Stomach (tissue), 8 donors: ENCODE measurements at regions not wholly inside any gene's neighbourhood (a gene's known extent, or its start where the extent isn't known, plus 50 kb on each side); places are given as distances from the start of the nearest gene placed in this dataset.
A peak's percentile ranks its signal among the peaks of the same experiment; 100 is the strongest.

Source experiments
- DNase-seq, 2 donors: peaks; one replicate each; pipeline versions ENCODE4 v3.0.0 to v3.0.0-alpha.2; 2013 to 2019
- H3K27ac ChIP-seq, 5 donors: fragments of 200-600 bp in 4 of 5; sonication (generic) in 4 of 5; one replicate each; pipeline ENCODE4 v1.5.1; 2013 to 2019; ENCODE audit warnings: mild to moderate bottlenecking in 1 of 5, moderate library complexity in 1 of 5
- H3K27me3 ChIP-seq, 3 donors: fragments of 200-600 bp; sonication (generic); one replicate each; pipeline ENCODE4 v1.5.1; 2017 to 2019; ENCODE audit warnings: mixed run types in 1 of 3
- H3K36me3 ChIP-seq, 4 donors: fragments of 200-600 bp; sonication (generic); 1 replicate in 3 of 4; 2 replicates in 1 of 4; pipeline ENCODE4 v1.5.1; 2016 to 2019
- H3K4me1 ChIP-seq, 4 donors: fragments of 200-600 bp; sonication (generic); one replicate each; pipeline ENCODE4 v1.5.1; 2016 to 2019
- H3K4me3 ChIP-seq, 4 donors: fragments of 200-600 bp; sonication (generic) in 3 of 4; one replicate each; pipeline ENCODE4 v1.5.1; 2016 to 2019; ENCODE audit warnings: mild to moderate bottlenecking in 1 of 4
- H3K9me3 ChIP-seq, 4 donors: fragments of 200-600 bp; sonication (generic); one replicate each; pipeline ENCODE4 v1.5.1; 2016 to 2019
- CTCF ChIP-seq, 7 experiments: fragments of 450-650 bp in 4 of 7; fragments of 200-600 bp in 3 of 7; sonication (generic) in 3 of 7; IDR thresholded peaks; one replicate each; pipeline ENCODE4 v1.5.1; 2016 to 2019; ENCODE audit warnings: antibody characterized with exemption in 7 of 7, control low read depth in 2 of 7, mild to moderate bottlenecking in 1 of 7
- EP300 ChIP-seq: sonication (generic); formaldehyde crosslinking; IDR thresholded peaks from one replicate; pipeline ENCODE4 v1.6.1; 2017; ENCODE audit warnings: antibody characterized with exemption
- POLR2A ChIP-seq, 4 donors: fragments of 450-650 bp; IDR thresholded peaks; one replicate each; pipeline ENCODE4 v1.6.1; 2016; ENCODE audit warnings: antibody characterized with exemption in 4 of 4, control low read depth in 2 of 4, mild to moderate bottlenecking in 1 of 4, moderate library complexity in 1 of 4
- POLR2AphosphoS5 ChIP-seq, 3 donors: sonication (generic); formaldehyde crosslinking; IDR thresholded peaks; one replicate each; pipeline ENCODE4 v1.6.1; 2016; ENCODE audit warnings: antibody characterized with exemption in 3 of 3
- WGBS, 5 donors: extraction: QIAGEN DNeasy Blood & Tissue Kit in 3 of 5; methylation state at CpG; one replicate each; pipeline versions ENCODE4 v1.1.5 to v1.1.7; 2013 to 2018; 5-methylcytosine and 5-hydroxymethylcytosine counted together
- intact Hi-C: fragments of 100-400 bp; cut with DNase I; formaldehyde crosslinking; loops from one replicate; pipeline ENCODE4 v1.15.1; 2023; ENCODE audit warnings: low total_unique reads
- small RNA-seq, 4 donors: library from RNA; depleted of rRNA; stranded (forward); fragments of <200 nt; gene quantifications; one replicate each; pipeline ENCODE3, GENCODE V24; 2016
- donor health status: healthy with polysubstance abuse.
- donor health status: Bipolar disorder and iron deficiency.
- donor health status: healthy.

- no peaks in the 10 kb centered on the region for H3K27me3 ChIP-seq
- no peak overlapping the region for H3K27ac ChIP-seq
- no peaks in the 10 kb centered on the region for H3K9me3 ChIP-seq
- no peak overlapping the region for H3K4me3 ChIP-seq
- H3K4me1 ChIP-seq, result no peaks in the 10 kb centered on the region
- DNase-seq, result no peak
- intact Hi-C loops, result loop anchor here (10.0 kb wide), 1 partner anchor 830 kb away; no protein-coding TSS in a partner anchor
- TF ChIP-seq POLR2AphosphoS5 (IDR thresholded peaks at IDR 0.05) (no peak), EP300 (no peak), CTCF (IDR thresholded peaks at IDR 0.05) (no peak), POLR2A (IDR thresholded peaks at IDR 0.05) (no peak)
- H3K36me3 ChIP-seq, result no peaks in the 10 kb centered on the region
- 61 to 78% (median 68%) methylated on average over 3 of the region's 3 CpGs for WGBS, 5 donors
Observed at GRCh38 chr10:85544956-85545355, 821.6 kb downstream of the GRID1 start.

- no peak for TF ChIP-seq POLR2AphosphoS5 (IDR thresholded peaks at IDR 0.05)
- no peak for TF ChIP-seq POLR2A (IDR thresholded peaks at IDR 0.05)
- no peak for TF ChIP-seq EP300
- TF ChIP-seq CTCF (IDR thresholded peaks at IDR 0.05), result no peak
- Histone ChIP-seq H3K36me3 (no peaks in the 10 kb centered on the region), H3K4me3 (no peak overlapping the region), H3K9me3 (no peaks in the 10 kb centered on the region), H3K27ac (no peak overlapping the region), H3K27me3 (no peaks in the 10 kb centered on the region), H3K4me1 (no peaks in the 10 kb centered on the region)
- 48 to 67% (median 60%) methylated on average over 4 of the region's 4 CpGs for WGBS, 5 donors
- DNase-seq, result no peak
- intact Hi-C loops, result loop anchor here (10.0 kb wide), 1 partner anchor 829 kb away; no protein-coding TSS in a partner anchor
Observed at GRCh38 chr10:85545874-85546273, 820.7 kb downstream of the GRID1 start.

DNA sequence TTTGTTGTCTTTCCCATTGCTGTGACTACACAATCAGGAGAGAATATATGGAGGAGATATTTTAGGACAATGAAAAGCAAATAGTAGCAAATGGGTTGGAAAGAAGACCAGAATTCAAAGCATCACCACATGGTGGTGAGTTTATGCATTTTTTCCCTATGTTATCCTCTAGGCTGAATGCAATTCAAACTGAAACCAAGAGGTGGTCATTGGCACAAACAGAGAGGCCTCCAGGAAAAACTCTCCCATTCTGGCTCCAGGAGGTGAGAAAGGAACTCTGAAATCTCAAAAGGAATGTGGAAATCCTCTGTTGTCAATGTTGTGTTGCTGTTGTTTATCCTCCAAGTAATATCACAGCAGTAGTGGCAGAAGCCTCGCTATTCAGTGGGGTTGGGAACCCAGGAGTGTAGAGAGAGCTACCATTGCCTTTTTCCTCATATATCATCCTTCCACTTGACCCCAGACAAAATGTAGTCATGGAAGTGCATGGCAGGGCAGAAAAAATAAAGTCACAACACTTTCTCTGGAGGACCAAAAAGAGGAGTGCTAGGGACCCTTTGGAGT, 819.1 kb downstream of the GRID1 start:
- intact Hi-C loops, result loop anchor here (10.0 kb wide), 1 partner anchor 827 kb away; no protein-coding TSS in a partner anchor
- no peaks in the 10 kb centered on the region for H3K4me1 ChIP-seq
- no peak for DNase-seq
- H3K36me3 ChIP-seq, result no peaks in the 10 kb centered on the region
- H3K4me3 ChIP-seq, result no peak overlapping the region
- no peaks in the 10 kb centered on the region for H3K9me3 ChIP-seq
- no peak for TF ChIP-seq POLR2AphosphoS5 (IDR thresholded peaks at IDR 0.05)
- TF ChIP-seq EP300, result no peak
- TF ChIP-seq CTCF (IDR thresholded peaks at IDR 0.05), result no peak
- TF ChIP-seq POLR2A (IDR thresholded peaks at IDR 0.05), result no peak
- WGBS, 5 donors, result 75 to 83% (median 78%) methylated on average over 1 of the region's 1 CpG
- no peak overlapping the region for H3K27ac ChIP-seq
- no peaks in the 10 kb centered on the region for H3K27me3 ChIP-seq

DNA sequence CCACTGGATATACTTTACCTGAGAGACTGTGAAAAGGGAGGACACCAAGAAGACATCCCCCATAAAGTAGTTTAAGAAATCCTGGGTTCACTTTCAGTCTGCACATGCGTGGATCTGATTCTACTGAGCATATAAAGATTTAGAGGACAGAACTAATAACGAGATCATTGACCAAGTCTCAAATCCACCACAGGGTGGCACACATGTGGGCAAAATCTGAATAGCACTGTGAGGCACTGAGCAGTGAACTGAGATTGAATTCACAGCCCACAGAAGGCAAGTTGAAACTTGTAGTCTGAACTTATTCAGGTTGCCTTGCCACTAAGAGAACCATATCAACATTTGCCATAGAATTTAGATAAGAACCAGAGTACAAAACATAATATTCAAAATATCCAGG, 818.6 kb downstream of the GRID1 start:
- H3K27ac ChIP-seq, result no peak overlapping the region
- H3K4me1 ChIP-seq, result no peaks in the 10 kb centered on the region
- TF ChIP-seq CTCF (IDR thresholded peaks at IDR 0.05) (peak in 1 of 7 experiments; percentile 17), POLR2AphosphoS5 (IDR thresholded peaks at IDR 0.05) (no peak)
- H3K27me3 ChIP-seq, result no peaks in the 10 kb centered on the region
- DNase-seq, result peak in 1 of 2 donors; percentile 72
- H3K36me3 ChIP-seq, result no peaks in the 10 kb centered on the region
- H3K4me3 ChIP-seq, result no peak overlapping the region
- H3K9me3 ChIP-seq, result no peaks in the 10 kb centered on the region
- intact Hi-C loops, result loop anchor here (10.0 kb wide), 1 partner anchor 827 kb away; no protein-coding TSS in a partner anchor
- 23 to 35% (median 29%) methylated on average over 2 of the region's 2 CpGs for WGBS, 5 donors

Small RNA genes in the stretch of these regions (small RNA-seq; reads per million reads assigned to genes)
- 0 reads per million in 4 donors for gene RNU6-325P
